ENCODE measurements at regions not wholly inside any gene's neighbourhood (a gene's known extent, or its start where the extent isn't known, plus 50 kb on each side); places are given as distances from the start of the nearest gene placed in this dataset.

GRCh38 chr5:124651663-124652513 is 94.6 kb downstream of the ZNF608 start (continued):
- TF ChIP-seq ZBTB40 (IDR thresholded peaks at IDR 0.05): peak; percentile 22; the same call in 1 of the 2 replicates
- TF ChIP-seq ZBTB40 (CRISPR knock-in tag; IDR thresholded peaks at IDR 0.05): no peak
- TF ChIP-seq ID3 (CRISPR knock-in tag; IDR thresholded peaks at IDR 0.05): no peak
- peak; percentile 60; the same call in 1 of the 2 replicates for TF ChIP-seq ID3 (tag; IDR thresholded peaks at IDR 0.05)
- peak; percentile 97 for TF ChIP-seq RBFOX2 (IDR thresholded peaks at IDR 0.05; ENCODE audit: low read depth, low read length)
- no peak for TF ChIP-seq TSC22D4 (tag; IDR thresholded peaks at IDR 0.05)
- no peak; the same call in 1 of the 2 replicates for TF ChIP-seq ZHX1 (conservative IDR thresholded peaks at IDR 0.05; ENCODE audit: low read length)
- TF ChIP-seq NCOR1 (IDR thresholded peaks at IDR 0.05): peak; percentile 97
- no peak for TF ChIP-seq ZNF146 (CRISPR knock-in tag; IDR thresholded peaks at IDR 0.05; ENCODE audit: unreplicated experiment)
- no peak for TF ChIP-seq NR2F6 (CRISPR knock-in tag; IDR thresholded peaks at IDR 0.05)
- TF ChIP-seq PYGO2 (tag; IDR thresholded peaks at IDR 0.05): peak; percentile 77; the same call in 1 of the 2 replicates
- peak; percentile 78 for TF ChIP-seq MEF2D (tag; conservative IDR thresholded peaks at IDR 0.05; ENCODE audit: low read depth)
- TF ChIP-seq, protein P1, sequence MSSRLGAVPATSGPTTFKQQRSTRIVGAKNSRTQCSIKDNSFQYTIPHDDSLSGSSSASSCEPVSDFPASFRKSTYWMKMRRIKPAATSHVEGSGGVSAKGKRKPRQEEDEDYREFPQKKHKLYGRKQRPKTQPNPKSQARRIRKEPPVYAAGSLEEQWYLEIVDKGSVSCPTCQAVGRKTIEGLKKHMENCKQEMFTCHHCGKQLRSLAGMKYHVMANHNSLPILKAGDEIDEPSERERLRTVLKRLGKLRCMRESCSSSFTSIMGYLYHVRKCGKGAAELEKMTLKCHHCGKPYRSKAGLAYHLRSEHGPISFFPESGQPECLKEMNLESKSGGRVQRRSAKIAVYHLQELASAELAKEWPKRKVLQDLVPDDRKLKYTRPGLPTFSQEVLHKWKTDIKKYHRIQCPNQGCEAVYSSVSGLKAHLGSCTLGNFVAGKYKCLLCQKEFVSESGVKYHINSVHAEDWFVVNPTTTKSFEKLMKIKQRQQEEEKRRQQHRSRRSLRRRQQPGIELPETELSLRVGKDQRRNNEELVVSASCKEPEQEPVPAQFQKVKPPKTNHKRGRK (tag; IDR thresholded peaks at IDR 0.05): no peak
- TF ChIP-seq U2AF2 (optimal IDR thresholded peaks at IDR 0.05; ENCODE audit: low read depth, low read length): no peak

All from K562 (cell line).